Stimulated activated CD8-positive, alpha-beta memory T cell treated with anti-CD3 and anti-CD28 coated beads, Interleukin-12 subunit alpha, Interleukin-12 subunit beta, amount 100 ng/mL, for 24 hours (primary cell): ENCODE measurements at regions not wholly inside any gene's neighbourhood (a gene's known extent, or its start where the extent isn't known, plus 50 kb on each side); places are given as distances from the start of the nearest gene placed in this dataset.
"Not testable (repeated sequence)": the region's sequence is repeated elsewhere in the genome, so short reads cannot be mapped to it uniquely, and the experiment has no call there.

Experiments used
- DNase-seq: peaks from one replicate; pipeline ENCODE4 v3.0.0-alpha.2; 2020; ENCODE audit errors: extremely low read depth

DNA sequence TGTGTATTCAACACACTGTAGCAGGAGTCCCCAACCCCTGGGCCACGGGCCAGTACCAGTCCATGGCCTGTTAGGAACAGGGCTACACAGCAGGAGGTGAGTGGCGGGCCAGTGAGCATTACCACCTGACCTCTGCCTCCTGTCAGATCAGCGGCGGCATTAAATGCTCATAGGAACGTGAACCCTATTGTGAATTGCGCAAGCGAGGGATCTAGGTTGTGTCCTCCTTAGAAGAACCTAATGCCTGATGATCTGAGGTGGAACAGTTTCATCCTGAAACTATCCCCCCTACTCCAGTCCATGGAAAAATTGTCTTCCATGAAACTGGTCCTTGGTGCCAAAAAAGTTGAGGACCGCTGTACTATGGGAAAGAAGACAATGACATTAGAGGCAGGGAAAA, 386.9 kb downstream of the PREX1 start:
- DNase-seq = no peak

DNA sequence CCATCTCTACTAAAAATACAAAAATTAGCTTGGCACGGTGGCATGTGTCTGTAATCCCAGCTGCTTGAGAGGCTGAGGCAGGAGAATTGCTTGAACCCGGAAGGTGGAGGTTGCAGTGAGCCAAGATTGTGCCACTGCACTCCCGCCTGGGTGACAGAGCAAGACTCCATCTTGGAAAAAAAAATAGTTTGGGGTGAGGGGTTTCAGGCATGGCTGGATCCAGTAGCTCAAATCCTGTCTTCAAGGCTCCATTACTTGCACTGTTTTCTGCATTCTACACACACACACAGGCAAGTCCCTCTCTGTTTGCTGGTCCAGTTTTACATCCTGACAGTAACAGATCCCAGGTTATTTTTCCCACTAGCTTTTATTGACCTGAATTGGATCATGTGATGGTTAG, 387.5 kb downstream of the PREX1 start:
- DNase-seq = not testable (repeated sequence)

DNA sequence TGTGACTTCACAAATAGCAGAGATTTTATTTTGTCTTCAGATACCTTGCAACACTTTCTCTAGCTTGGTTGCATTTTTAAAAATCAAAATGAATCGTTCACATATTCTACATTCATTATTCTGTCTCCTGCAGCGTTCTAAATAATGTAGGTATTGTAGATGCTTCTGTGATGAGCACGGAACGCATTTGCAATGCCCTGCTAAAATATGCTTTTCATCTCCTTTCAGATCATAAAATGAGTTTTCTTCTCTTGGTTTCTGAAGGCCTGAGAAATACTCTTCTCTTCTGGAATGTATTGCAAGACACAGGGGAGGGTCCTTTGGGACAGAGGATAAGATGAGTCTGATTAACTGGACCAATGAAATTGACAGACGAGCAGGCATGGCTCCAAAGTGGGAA, 390.7 kb downstream of the PREX1 start:
- no peak for DNase-seq

DNA sequence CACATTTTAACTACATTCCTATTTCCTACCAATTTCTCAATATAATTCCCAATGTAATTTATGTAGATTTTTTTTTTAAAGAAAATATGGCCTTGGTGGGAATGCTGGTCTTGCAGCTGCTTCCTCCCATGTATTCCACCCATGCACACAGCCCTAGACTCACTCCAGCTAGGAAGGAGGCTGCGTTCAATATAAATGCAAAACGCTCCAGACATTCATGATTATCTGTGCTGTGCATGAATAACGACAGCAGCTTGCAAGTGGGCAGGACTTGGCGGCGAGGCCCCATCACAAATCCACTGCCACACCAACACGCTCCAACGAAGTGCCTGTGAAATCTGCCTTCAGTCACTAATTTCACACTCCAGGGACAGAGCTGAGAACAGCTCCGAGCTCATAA, 391.2 kb downstream of the PREX1 start:
- not testable (repeated sequence) for DNase-seq

DNA sequence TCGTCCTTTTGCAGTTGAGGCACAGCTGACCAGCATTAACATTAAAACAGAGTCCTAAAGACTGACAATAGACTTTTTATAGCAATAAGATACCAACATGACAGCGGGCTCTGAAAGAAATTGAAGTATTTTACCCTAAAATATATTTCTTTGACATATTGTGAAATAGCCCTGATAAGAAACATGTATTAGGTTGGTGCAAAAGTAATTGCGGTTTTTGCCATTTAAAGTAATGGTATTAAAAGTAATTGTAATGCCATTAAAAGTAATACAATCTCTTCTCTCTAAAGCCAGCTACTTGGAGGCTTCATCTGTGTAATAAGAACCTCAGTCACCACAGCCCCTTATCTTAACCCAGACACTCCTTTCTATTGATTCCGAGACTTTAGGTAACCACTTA, 394.6 kb downstream of the PREX1 start:
- DNase-seq = no peak

DNA sequence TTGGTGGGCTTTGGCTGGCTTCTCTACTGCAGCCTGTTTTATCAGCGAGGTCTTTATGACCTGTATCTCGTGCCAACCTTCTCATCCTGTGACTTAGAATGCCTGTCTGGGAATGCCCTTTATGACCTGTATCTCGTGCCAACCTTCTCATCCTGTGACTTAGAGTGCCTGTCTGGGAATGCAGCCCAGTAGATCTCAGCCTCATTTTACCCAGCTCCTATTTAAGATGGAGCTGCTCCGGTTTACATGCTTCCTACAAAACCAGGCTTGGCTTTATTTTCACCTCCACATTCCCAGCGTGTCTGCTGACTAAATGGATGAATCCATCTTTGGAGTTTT, 395.3 kb downstream of the PREX1 start:
- no peak for DNase-seq

DNA sequence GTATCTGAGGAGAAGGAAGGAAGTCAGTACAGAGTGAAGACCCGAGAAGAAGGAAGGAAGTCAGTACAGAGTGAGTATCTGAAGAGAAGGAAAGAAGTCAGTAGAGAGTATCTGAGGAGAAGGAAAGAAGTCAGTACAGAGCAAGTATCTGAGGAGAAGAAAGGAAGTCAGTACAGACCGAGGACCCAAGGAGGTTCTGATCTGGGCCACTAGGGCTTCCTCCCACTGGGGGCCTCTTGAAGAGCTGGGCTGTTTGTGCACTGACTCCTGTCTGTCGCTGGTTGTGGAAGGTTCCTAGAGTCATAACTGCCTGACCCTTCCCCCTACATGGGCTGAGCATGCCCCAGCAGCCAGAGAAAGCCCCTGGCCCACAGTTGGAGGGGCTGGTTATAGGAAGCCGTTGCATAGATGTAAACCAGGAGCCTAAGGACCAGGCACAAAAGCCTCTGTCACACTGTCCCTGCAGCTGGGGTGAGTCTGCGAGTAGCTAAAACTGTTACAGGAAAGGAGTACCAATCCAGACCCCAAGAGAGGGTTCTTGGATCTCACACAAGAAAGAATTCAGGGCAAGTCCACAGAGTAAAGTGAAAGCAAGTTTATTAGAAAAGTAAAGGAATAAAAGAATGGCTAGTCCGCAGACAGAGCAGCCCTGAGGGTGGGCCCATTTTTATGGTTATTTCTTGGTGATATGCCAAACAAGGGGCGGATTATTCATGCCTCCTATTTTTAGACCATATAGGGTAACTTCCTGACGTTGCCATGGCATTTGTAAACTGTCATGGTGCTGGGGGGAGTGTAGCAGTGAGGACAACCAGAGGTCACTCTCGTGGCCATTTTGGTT, 395.9 kb downstream of the PREX1 start:
- DNase-seq = no peak

DNA sequence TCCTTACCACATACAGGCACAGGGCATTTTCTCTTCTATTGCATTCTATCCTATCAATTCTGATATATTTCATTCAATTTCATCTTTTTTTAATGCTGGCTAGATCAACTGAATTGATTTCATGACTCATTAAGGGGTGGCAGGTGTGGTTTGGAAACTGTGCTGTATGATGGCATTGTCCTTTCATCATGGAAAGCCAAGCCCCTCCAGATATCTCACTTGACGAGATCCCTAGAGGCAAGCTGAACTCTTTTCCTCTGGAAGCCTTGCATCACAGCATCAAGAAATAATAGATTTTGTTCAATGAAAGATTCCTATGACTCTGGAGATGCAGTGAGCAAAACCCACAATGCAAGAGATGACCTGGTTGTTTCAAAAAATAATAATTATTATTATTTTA, 401.2 kb downstream of the PREX1 start:
- DNase-seq = no peak

DNA sequence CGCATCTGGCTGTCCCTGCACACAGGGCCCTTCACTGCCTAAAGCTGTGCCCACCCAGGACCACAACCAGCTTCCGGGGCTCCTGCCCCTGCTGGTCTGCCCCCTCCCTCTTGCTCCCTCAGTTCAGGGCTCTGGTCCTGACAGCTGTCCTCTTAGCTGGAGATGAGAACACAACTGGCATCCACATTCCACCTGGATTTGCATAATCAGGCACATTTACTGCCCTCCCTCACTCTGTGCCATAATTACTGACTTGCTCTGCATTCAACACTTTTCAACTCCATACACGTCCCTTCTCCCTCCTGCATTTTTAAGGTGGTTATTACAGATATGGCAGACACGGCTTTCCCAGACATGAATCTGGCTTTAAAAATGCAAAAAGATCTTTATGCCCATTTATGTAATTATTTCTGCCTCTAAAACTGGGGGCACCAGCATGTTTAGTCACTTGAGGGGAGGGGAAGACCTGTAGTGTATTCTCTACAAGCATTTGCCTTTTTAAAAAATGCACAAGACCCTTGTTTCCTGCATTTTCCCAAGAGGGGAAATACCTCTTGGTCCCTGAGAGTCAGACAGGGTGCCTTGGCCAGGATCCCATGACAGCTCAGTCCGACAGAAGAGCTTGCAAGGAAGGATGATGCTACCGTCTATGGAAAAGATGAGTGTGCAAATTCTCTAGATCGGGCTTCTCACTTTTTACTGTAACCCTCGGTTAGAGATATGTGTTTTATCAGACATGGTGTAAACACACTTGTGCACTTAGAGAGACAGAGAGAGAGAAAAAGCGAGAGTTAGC, 401.8 kb downstream of the PREX1 start:
- no peak for DNase-seq

DNA sequence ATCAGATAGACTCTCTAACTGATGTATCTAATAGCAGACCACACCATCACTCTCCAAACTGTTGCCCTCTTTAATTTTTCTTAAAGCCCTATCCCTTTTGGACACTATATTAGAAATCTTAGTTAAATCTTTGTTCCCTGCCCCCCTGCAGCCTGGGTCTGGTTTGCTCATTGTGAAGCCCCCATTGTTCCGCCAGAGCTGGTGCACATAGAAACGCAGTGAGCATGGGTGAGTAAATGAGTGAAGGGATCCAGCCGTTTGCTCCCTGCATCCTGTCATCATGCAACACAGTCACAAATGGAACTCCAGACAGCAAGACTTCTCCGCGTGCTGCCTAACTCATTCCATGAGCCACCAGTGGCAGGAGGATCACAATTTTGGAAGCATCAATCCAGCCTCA, 402.5 kb downstream of the PREX1 start:
- DNase-seq = no peak

DNA sequence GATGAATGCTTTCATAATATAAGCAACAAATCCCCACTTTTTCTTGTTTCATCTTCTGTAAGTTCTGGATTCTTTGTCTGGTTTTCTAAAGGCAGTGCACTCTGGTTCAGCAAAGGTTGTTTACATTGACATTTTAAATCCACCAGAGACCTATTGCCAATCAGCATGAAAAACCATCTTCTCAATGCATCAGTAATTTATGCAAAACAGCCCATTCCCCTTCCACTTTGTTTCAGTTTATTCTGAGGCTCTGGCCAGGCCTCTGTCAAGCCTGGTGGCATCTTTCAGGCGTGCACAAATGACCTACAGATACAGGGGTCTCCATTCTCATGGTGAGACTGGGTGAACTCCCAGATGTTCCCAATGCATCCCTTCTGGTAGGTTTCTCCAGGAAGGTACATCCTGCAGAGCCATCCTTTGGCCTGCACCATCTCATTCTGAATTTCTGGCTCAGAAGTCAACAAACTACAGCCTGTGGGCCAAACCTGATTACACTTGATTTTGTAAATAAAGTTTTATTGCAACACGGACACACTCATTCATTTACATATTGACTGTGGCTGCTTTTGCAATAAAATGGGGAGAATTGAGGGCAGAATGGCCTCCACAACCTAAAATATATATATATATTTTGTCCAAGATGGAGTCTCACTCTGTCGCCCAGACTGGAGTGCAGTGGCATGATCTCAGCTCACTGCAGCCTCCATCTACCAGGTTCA, 405.4 kb downstream of the PREX1 start:
- DNase-seq = no peak

DNA sequence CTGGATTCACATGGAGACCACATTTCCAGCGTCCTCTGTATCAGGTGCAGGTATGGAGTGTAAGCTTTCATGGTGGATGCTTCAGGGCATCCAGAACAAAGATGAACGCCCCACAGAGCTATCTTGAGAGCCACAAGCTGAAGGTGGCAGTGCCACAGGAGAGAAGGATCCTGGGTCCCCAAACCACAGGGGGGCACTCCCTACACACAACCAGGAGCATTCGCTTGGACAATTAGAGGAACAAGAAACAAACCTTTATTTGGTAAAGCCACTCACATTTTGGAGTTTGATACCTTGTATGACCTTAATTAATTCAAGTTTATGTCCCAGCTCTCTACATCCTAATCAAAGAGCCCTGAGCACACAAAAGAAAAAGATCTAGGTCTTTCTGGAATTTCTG, 406.3 kb downstream of the PREX1 start:
- DNase-seq = no peak

DNA sequence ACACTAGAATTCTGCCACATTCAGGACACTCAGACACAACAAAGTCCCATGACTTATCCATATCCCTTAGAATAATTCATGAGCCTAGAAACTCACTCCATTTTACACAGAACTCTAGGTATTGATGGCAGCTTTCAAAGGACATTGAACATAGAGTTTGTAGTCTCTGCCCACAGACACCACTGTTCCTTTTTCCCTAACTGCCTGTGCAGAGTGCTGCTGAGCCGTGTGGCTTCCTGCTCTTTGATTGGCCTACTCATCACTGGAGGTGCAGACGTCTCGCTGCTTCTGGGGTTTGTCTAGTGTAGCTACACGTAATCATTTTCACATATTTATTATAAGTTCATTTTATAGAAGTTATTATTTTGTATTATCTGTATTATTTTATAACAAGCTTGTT, 407.6 kb downstream of the PREX1 start:
- no peak for DNase-seq

DNA sequence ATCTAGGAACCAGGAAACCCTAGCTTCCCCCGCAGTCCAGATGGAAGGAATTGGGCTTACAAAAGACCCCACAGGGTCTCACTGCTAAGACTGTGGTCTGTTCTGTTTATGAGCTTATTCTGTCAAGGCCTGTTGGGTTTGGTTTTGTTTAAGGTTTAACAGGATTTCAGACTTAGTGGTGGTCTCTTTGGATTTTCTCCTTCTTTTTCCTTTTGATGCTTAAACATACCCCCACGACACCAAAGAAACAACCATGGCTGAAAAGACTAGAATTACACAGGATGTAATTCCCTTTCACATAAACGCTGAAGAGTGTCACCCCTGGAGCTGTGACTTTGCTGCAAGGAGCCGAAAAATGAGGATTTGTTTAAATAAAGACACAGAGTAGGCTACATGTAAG, 408.6 kb downstream of the PREX1 start:
- DNase-seq = no peak

DNA sequence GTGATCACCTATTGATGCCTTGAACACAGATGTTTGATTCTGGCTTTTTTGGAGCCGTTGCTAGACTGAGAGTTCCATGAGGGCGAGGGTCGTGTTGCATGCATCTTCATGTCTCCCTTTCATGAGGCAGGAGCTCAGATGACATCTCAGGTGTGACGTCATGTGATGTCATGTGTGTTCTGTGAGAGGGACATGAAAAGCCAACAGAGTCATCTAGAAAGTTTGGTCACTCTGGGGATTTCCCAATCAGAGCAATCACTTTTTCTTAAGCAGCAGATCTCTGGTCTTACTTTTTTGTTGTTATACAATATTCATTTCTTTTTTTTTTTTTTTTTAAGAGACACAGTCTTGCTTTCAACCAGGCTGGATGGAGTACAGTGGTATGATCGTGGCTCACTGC, 411.8 kb downstream of the PREX1 start:
- DNase-seq = no peak

DNA sequence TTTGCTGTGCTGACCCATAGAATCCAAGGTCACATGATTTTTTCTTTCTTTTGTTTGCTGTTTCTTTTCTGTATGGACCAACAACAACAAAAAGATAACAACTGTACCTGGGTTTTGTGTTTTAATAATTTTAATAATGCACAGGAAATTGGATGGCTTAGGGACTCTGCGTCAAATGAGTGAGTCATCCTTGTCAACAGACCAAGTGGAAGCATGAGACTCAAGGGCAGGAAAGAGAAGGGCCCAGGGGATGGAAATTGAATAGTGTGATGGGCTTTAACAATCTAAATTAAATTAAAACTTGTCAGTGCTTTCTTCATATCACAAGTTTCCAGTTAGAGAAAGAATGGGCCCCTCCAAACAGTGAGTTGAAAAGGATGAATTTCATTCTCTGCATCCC, 413.0 kb downstream of the PREX1 start:
- DNase-seq = no peak

DNA sequence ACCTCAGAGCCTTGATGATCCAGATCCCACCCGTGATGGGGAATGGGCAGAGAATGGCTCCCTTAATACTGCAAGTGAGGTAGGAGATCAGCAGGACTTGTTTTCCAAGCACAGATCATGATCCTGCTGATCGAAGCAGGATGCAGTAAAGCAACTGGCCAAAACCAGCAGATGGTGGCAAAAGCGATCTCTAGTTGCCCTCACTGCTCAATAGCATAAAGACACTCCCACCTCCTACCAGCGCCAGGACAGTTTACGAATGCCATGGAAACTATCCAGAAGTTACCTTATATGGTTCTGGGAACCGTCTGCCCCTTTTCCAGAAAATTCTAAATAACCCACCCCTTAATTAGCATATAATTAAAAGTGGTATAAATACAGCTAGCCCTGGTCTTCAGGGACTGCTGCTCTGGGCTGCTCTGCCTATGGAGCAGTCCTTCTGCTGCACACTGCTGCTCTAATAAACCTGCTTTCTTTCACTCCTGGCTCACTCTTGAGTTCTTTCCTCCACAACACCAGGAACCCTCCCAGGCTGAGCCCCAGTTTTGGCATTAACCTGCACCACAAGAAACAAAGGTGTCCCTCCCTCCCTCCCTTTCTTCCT, 415.8 kb downstream of the PREX1 start:
- no peak for DNase-seq

DNA sequence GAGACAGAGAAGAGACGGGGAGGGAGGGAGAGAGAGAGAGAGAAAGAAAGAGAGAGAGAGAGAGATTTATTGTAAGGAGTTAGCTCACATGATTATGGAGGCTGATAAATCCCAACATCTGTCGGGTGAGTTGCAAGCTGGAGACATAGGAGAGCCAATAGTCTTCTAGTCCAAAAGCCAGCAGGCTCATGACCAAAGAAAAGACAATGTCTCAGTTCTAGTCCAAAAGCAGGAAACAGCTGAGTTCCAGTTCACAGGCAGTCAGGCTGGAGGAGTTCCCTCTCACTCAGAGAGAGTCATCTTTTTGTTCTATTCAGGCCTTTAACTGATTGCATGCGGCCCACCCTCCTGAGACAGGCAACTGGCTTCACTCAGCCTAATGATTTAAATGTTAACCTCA, 416.6 kb downstream of the PREX1 start:
- DNase-seq = no peak

DNA sequence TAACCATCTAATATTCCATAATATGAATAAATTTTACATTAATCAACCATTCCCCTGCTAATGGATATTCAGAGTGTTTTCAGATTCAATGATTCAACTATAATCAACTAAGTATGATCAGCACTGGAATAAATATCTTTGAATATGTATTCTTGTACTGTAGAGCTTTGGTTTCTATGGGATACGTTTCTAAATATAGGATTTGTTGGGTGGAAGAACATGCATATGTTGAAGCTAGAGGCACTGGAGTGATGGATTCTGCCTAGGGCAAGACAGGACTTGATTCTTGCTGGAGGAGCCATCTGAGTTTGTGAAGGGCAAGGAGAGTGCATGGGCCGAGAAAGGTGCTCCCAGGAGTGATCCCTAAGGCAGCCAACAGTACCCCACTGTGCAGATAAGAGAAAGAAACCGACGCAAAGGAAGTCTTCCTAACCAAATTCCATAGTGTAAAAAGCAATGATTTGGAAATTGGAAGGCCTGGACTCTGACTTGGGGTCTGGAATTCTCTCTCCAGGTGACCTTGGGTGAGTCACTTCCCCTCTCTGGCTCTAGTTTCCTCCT, 418.7 kb downstream of the PREX1 start:
- DNase-seq = no peak

DNA sequence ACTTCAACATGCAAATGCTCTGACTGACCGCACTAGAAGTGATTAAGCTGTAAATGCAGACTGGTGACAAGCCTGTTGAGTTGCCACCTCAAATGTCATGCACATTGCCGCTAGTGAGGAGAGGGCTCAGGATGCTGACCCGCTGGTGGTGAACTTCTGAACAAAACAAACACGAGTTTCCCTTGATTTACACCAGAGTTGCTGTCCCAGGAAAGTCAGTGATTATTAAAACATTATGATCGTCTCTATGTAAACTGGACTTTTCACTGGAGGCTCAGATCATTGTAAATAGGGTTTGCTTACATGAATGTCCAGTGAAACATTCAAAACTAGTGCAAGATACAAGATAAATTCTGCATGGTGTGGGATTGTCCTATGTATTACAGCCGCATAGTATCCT, 420.1 kb downstream of the PREX1 start:
- DNase-seq = no peak

DNA sequence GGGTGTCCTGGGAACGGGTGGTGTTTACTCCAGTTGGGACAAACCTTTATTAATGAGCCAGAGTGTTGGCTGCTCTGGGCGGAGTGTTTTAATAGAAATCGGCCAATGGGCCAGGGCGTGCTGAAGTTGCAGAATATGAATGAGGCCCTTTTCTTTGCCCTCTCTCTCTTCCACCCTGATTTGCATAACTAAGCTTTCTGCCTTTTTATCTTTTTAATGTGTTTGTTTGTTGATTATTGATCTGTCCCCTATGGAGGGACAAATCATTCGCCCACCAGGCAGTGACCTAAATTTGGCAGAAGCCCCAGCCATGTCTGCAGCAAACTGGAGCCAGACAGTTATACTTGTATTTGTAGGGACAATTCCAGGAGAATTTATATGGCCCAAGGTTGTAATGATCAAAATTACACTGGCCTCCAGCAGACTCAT, 420.9 kb downstream of the PREX1 start:
- no peak for DNase-seq

DNA sequence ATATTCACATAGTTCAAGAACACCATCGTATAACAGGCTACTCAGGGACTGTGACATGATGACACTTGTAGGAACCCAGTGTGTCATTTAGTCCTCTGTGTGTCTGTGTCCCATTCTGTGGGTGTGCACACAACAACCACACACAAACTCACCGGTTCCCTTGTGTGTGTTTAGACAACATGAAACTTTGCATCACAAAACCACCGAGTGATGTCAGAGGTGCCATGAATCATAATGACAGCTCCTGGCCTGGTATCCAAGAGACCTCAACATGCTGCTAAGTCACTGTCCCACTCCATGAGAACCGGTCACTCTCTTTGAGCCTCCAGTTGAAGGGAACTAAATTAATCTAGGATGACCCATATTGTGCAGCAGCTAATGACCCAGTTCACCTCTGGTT, 421.3 kb downstream of the PREX1 start:
- DNase-seq = no peak
